ENCODE measurements at regions not wholly inside any gene's neighbourhood (a gene's known extent, or its start where the extent isn't known, plus 50 kb on each side); places are given as distances from the start of the nearest gene placed in this dataset.
A peak's percentile ranks its signal among the peaks of the same experiment; 100 is the strongest.
"Not testable (repeated sequence)": the region's sequence is repeated elsewhere in the genome, so short reads cannot be mapped to it uniquely, and the experiment has no call there.

DNA sequence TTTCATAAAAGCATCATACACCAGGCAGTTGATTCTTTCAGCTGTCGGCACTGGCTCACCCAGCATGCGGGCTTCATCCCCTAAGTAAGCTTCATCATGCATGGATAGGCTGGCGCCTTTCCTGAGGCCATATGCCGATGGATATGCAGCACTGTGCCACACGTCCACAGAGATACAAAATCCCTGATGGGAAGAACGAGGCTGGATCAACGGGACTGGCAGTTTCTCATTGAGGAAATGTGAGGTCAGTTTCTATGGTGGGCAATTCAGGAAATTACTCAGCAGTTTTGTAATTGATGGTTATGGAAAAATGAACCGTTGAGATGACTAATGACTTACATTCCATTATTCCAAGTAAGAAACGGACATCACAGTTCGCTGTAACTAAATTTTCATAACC lies 453.8 kb downstream of the TMEM121 start:
- peaks cover 10% of the 10 kb centered on the region for H3K36me3 Mint-ChIP-seq (ENCODE audit: low read depth)
- DNase-seq (no peak), ATAC-seq (no peak)
- peaks cover 48% of the 10 kb centered on the region for H3K4me1 Mint-ChIP-seq (ENCODE audit: low read depth)
- peaks cover 3% of the 10 kb centered on the region for H3K9me3 Mint-ChIP-seq (ENCODE audit: insufficient read depth)
- H3K4me3 Mint-ChIP-seq: no peak overlapping the region
- POLR2A ChIA-PET: no interaction called here
- H3K27ac Mint-ChIP-seq: peak overlapping the region; percentile 35
- H3K27me3 Mint-ChIP-seq (ENCODE audit: low read depth): no peaks in the 10 kb centered on the region
- CTCF ChIA-PET: interaction anchor here (1.3 to 1.8 kb wide), 2 partner anchors 25 to 33 kb away, joined by 3 to 5 read pairs; no protein-coding TSS in a partner anchor

DNA sequence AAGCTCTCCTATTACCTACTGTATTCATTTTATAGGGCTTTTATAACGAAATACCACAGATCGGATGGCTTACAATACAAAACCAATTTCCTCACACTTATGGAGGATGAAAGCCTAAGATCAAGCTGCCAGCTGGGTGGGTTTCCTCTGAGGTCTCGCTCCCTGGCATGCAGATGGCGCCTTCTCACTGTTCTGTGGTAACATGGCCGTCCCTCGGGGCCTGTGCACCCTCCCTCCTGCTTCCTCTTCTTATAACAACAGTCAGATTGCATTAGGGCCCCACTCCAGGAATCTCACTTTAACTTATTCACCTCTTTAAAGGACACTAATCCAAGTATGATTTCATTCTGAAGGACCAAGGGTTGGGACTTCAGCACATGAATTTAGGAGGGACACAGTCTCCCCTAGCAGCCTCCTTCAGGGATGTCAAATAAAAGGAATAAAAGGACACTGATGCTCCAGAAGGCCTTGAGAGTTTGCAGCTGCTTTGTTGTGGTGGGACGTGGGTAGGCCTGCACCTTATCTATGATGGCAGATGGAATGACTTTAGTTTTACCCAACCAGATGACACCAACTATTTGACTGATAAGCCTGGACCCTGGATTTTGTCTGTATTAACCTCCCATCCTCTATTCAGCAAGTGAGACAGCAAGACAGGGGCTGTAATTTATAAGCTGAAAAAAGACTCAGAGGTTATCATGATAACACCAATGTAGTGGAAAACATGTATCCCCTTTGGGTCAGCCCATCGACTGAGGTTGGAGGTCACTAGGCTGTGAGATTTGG lies 455.3 kb downstream of the TMEM121 start:
- H3K27me3 Mint-ChIP-seq (ENCODE audit: low read depth); H3K36me3 Mint-ChIP-seq (ENCODE audit: low read depth); H3K9me3 Mint-ChIP-seq (ENCODE audit: insufficient read depth); POLR2A ChIA-PET; H3K4me3 Mint-ChIP-seq: not testable (repeated sequence)
- Mint-ChIP-seq H3K27ac (peak overlapping the region; percentile 81), H3K4me1 (ENCODE audit: low read depth) (peaks cover 57% of the 10 kb centered on the region)
- DNase-seq (peak; percentile 68), ATAC-seq (peak; percentile 21)
- CTCF ChIA-PET: interaction anchor here (1.2 to 2.0 kb wide), 4 partner anchors 17 to 58 kb away, joined by 3 to 7 read pairs (median 6); no protein-coding TSS in a partner anchor

DNA sequence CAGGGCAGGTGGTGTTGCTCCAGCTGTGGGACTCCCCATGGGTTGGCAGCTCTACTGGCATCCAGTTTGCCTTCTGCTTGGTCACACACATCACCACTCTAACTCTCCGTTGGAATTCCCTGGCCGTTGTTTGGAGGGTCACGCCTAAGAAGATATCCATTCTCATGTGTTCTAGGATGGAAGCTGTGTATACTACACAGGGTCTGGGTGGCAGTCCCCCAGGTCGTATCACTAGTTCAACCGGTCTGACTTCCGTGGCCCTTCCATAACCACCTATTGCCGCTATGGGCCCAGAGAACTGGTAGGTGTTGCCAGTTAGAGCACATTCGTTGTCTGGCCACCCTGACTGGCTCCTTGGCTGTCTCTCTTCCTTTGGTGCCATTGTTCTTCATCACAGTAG lies 456.3 kb downstream of the TMEM121 start:
- Mint-ChIP-seq H3K27ac (no peak overlapping the region), H3K4me1 (ENCODE audit: low read depth) (peaks cover 67% of the 10 kb centered on the region)
- DNase-seq: no peak

DNA sequence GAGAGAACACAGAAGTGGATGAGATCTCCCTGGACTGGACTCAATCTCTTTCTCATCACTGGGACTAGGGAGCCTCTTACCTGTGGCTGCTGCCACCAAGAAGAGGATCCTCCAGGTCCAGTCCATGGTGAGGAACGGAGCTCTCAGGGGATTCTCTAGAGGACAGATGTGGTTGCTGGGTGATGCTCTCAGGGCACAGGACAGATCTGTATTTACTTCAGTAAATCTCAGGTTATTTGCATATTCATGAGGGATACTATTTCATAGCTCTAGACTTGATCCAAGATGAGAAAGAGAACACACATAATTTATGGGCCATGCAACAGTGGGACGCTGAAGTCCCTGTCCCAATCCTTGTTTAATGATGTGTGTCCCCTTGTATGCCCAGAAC lies 460.5 kb downstream of the TMEM121 start:
- ChIA-PET CTCF (interaction anchor here (1.1 to 3.2 kb wide), 8 partner anchors 12 to 25 kb away, joined by 3 to 19 read pairs (median 6); no protein-coding TSS in a partner anchor), POLR2A (no interaction called here)
- DNase-seq: no peak
- Mint-ChIP-seq H3K36me3 (ENCODE audit: low read depth) (peaks cover 8% of the 10 kb centered on the region), H3K4me3 (peak overlapping the region; percentile 43), H3K4me1 (ENCODE audit: low read depth) (peaks cover 76% of the 10 kb centered on the region), H3K27me3 (ENCODE audit: low read depth) (no peaks in the 10 kb centered on the region), H3K9me3 (ENCODE audit: insufficient read depth) (peaks cover 3% of the 10 kb centered on the region), H3K27ac (peak overlapping the region; percentile 94)
- peak; percentile 23 for ATAC-seq

More for the DNA sequence above, 456.3 kb downstream of the TMEM121 start:
- H3K36me3 Mint-ChIP-seq (ENCODE audit: low read depth): peaks cover 10% of the 10 kb centered on the region
- H3K4me3 Mint-ChIP-seq: no peak overlapping the region
- ATAC-seq: no peak
- no peaks in the 10 kb centered on the region for H3K27me3 Mint-ChIP-seq (ENCODE audit: low read depth)
- CTCF ChIA-PET: interaction anchor here (1.2 to 2.0 kb wide), 5 partner anchors 16 to 57 kb away, joined by 3 to 7 read pairs (median 6); no protein-coding TSS in a partner anchor
- H3K9me3 Mint-ChIP-seq (ENCODE audit: insufficient read depth): peaks cover 3% of the 10 kb centered on the region
- POLR2A ChIA-PET: no interaction called here

DNA sequence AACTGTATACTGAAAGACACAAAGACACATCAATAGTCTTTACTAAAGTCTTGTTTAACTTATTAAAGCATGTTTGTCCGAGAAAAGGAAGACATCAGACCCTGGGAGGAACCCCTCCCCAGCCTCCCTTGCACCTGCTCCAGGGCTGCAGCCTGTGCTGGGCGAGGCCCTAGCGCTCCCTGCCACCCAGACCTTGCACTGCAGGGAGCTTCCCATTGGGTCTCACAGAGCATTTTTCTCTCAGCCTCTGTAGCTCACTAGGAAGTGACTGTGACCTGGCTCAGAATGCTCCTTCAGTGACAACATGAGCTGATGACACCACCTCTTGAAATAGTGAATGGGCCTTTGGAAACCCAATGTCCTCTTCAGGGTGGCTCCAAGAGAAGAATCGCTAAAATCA lies 461.2 kb downstream of the TMEM121 start:
- POLR2A ChIA-PET: no interaction called here
- Mint-ChIP-seq H3K27ac (peak overlapping the region; percentile 94), H3K27me3 (ENCODE audit: low read depth) (no peaks in the 10 kb centered on the region), H3K9me3 (ENCODE audit: insufficient read depth) (peaks cover 3% of the 10 kb centered on the region), H3K4me3 (no peak overlapping the region), H3K4me1 (ENCODE audit: low read depth) (peaks cover 73% of the 10 kb centered on the region), H3K36me3 (ENCODE audit: low read depth) (peaks cover 8% of the 10 kb centered on the region)
- CTCF ChIA-PET: interaction anchor here (1.3 to 2.8 kb wide), 4 partner anchors 11 to 24 kb away, joined by 4 to 21 read pairs (median 12); no protein-coding TSS in a partner anchor
- ATAC-seq (no peak), DNase-seq (no peak)

DNA sequence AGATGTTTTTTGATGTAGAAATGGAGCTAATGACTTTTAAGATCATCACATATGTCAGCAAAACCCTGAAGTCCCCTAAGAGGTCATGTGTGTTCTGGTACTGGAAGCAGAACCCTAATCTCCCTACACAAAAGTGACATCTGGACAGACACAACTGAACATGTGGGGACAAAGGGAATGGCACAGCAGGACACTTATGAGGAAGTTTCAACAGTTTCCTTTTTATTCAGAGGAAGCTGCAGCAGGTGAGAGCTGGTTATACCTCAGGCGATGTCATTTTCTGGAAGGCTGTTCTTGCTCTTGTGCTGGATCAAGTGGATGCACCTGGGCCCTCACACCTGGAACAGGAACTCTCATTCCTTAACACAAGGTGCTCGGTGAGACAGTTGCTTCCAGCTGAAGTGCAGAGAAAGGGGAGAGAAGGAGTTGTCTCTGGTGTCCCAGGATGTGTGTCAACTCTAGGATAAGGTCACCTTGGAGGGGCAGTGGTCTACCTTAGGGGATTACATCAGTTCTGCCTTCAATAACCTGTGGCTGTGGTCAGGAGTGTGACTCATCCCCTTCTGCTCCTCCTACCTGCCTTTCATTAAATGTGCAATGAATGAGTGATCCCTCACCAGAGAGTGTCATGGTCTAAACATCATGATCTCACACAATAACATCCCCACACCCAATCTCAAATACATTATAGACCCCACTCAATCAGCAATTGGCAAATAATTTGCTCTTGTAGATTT lies 463.4 kb downstream of the TMEM121 start:
- DNase-seq (peak; percentile 64), ATAC-seq (peak; percentile 68)
- H3K27me3 Mint-ChIP-seq (ENCODE audit: low read depth): no peaks in the 10 kb centered on the region
- ChIA-PET CTCF (interaction anchor here (1.0 to 2.8 kb wide), 6 partner anchors 9 to 56 kb away, joined by 3 to 21 read pairs (median 4); no protein-coding TSS in a partner anchor), POLR2A (no interaction called here)
- no peaks in the 10 kb centered on the region for H3K9me3 Mint-ChIP-seq (ENCODE audit: insufficient read depth)
- H3K36me3 Mint-ChIP-seq (ENCODE audit: low read depth): no peaks in the 10 kb centered on the region
- H3K4me1 Mint-ChIP-seq (ENCODE audit: low read depth): peaks cover 75% of the 10 kb centered on the region
- no peak overlapping the region for H3K4me3 Mint-ChIP-seq
- peak overlapping the region; percentile 56 for H3K27ac Mint-ChIP-seq

DNA sequence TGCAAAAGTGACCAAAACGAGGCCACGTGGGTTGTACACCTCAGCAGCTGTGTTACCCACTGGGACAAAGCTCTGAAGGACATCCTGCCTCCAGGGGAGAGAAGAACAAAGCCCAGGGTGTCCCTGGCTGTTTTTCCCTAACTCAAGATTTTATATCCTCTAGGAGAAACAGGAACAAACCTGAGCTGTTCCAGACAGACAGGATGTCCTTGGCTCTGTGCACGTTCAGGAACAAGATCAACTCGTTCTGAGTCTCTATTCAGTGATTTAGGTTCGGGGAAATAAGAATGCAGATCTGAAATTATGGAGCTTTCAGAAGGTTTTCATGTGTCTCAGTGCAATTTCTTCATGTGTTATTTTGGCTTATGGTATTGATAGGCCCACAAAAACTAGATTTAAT lies 465.3 kb downstream of the TMEM121 start:
- DNase-seq; H3K4me3 Mint-ChIP-seq; H3K36me3 Mint-ChIP-seq (ENCODE audit: low read depth); H3K9me3 Mint-ChIP-seq (ENCODE audit: insufficient read depth); H3K27ac Mint-ChIP-seq; POLR2A ChIA-PET; H3K27me3 Mint-ChIP-seq (ENCODE audit: low read depth); ATAC-seq: not testable (repeated sequence)
- H3K4me1 Mint-ChIP-seq (ENCODE audit: low read depth): peaks cover 72% of the 10 kb centered on the region
- CTCF ChIA-PET: interaction anchor here (1.0 to 1.6 kb wide), 2 partner anchors 10 to 46 kb away, joined by 3 to 7 read pairs; no protein-coding TSS in a partner anchor

DNA sequence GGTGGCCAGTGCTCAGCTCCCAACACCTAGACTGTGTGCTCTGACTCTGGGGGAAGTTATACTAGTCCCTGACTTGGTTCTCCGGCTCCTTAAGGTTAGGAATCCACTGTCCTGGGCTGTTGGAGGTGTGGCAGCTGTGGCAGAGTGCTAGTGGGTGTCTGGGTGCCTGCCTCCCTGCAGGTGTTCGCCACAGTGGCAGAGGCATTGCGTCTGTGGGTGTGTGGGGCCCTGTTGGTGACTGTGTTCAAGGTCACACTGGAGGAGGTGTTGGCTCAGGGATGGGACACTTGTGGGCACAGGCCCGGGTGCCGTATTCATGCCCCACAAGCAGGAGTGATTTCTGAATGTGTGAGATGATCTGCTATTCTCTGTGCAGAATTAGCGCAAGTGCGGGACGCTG lies 467.4 kb downstream of the TMEM121 start:
- Mint-ChIP-seq H3K4me3 (no peak overlapping the region), H3K9me3 (ENCODE audit: insufficient read depth) (peaks cover 6% of the 10 kb centered on the region), H3K27ac (peak overlapping the region; percentile 37), H3K36me3 (ENCODE audit: low read depth) (peaks cover 5% of the 10 kb centered on the region), H3K27me3 (ENCODE audit: low read depth) (no peaks in the 10 kb centered on the region), H3K4me1 (ENCODE audit: low read depth) (peaks cover 61% of the 10 kb centered on the region)
- ATAC-seq (no peak), DNase-seq (no peak)
- ChIA-PET POLR2A (no interaction called here), CTCF (no interaction called here)

DNA sequence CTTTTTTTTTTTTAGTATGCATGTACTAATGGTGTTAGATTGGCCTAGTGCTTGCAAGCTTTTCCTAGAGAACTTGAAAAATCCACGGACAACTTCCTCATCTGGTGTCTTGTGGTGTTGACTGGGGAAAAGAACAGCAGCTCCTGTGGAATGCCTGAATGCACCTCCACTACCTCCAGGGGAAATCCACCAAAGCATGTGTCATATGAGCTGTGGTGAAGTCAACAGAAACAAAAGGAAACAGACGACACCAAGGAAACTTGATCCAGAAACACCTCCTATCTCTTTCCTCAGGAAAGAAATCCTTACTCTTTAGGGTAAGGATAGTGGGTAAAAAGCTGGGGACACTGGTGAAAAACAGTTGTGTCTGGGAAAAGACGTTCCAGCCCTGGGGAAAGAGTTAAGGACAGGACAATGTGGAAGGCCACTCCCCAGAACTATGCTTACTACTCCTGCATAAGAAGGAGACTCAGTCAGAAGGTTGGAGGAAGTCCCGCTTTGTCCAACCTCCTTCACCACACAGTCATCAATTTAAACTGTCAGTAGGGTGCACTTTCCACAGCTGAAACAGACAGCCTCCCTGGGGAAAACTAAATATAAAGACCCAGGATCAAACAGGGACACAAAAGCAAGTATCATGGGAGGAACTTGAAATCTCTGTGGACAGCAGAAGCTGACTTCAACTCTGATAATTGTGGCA lies 468.8 kb downstream of the TMEM121 start:
- CTCF ChIA-PET; H3K27ac Mint-ChIP-seq; H3K4me3 Mint-ChIP-seq; ATAC-seq; POLR2A ChIA-PET; H3K27me3 Mint-ChIP-seq (ENCODE audit: low read depth); H3K36me3 Mint-ChIP-seq (ENCODE audit: low read depth): not testable (repeated sequence)
- Mint-ChIP-seq H3K4me1 (ENCODE audit: low read depth) (peaks cover 62% of the 10 kb centered on the region), H3K9me3 (ENCODE audit: insufficient read depth) (peaks cover 15% of the 10 kb centered on the region)
- DNase-seq: peak; percentile 20

DNA sequence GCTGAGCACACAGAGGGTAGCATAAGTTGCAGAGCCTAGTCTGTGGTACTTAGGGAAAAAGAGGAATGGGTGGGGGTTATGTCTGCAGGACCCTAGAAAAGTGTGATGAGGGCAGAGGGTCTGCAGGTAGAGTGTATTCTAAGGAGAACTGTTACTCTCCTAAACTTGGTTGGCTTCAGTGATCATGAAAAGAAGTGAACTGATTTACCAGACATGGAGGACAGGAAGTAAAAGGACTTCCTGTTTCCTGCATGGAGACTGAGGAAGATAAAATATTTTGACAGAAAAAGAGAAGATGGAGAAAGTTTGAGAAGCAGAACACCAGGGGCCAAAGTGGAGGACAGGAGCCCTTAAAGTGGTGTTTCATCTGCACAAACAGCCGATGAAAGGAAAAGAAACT lies 472.2 kb downstream of the TMEM121 start:
- not testable (repeated sequence) for ATAC-seq; DNase-seq; H3K36me3 Mint-ChIP-seq (ENCODE audit: low read depth); H3K27me3 Mint-ChIP-seq (ENCODE audit: low read depth)
- peak overlapping the region; percentile 17 for H3K4me3 Mint-ChIP-seq
- H3K27ac Mint-ChIP-seq: peak overlapping the region; percentile 89
- peaks cover 15% of the 10 kb centered on the region for H3K9me3 Mint-ChIP-seq (ENCODE audit: insufficient read depth)
- ChIA-PET POLR2A (interaction anchor here (0.6 kb wide), 1 partner anchor 146 kb away, joined by 3 read pairs; no protein-coding TSS in a partner anchor), CTCF (interaction anchor here (0.6 to 1.1 kb wide), 11 partner anchors 9 to 419 kb away, joined by 3 to 19 read pairs (median 4); no protein-coding TSS in a partner anchor)
- peaks cover 64% of the 10 kb centered on the region for H3K4me1 Mint-ChIP-seq (ENCODE audit: low read depth)

DNA sequence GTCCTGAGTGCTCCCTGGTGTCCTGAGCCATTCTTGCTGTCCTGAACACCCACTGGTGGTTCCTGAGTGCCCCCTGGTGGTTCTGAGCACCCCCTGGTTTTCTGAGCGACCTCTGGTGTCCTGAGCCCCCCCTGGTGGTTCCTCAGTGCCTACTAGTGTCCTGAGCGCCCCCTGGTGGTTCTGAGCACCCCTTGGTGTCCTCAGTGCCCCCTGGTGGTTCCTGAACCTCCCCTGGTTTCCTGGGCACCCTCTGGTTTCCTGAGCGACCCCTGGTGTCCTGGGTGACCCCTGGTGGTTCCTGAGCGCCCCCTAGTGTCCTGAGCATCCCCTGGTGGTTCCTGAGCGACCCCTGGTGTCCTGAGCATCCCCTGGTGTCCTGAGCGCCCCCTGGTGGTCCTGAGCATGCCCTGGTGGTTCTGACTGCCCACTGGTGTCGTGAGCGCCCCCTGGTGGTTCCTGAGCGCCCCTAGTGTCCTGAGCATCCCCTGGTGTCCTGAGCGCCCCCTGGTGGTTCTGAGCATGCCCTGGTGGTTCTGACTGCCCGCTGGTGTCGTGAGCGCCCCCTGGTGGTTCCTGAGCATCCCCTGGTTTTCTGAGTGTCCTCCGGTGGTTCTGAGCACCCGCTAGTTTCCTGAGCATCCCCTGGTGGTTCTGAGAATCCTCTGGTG lies 473.1 kb downstream of the TMEM121 start:
- Mint-ChIP-seq H3K36me3 (ENCODE audit: low read depth) (peaks cover 8% of the 10 kb centered on the region), H3K27ac (peak overlapping the region; percentile 89), H3K27me3 (ENCODE audit: low read depth) (no peaks in the 10 kb centered on the region), H3K4me3 (peak overlapping the region; percentile 31), H3K4me1 (ENCODE audit: low read depth) (peaks cover 62% of the 10 kb centered on the region), H3K9me3 (ENCODE audit: insufficient read depth) (peaks cover 15% of the 10 kb centered on the region)
- ChIA-PET CTCF (interaction anchor here (0.6 to 2.9 kb wide), 11 partner anchors 8 to 418 kb away, joined by 3 to 25 read pairs (median 4); no protein-coding TSS in a partner anchor), POLR2A (interaction anchor here (0.6 kb wide), 1 partner anchor 147 kb away, joined by 3 read pairs; no protein-coding TSS in a partner anchor)
- peak; percentile 92 for DNase-seq
- peak; percentile 83 for ATAC-seq

All from activated CD8-positive, alpha-beta T cell treated with anti-CD3 and anti-CD28 coated beads, Interleukin-2, amount 10 ng/mL, durations not matched to agents 7 days and 5 days (primary cell).